ENCODE measurements at regions not wholly inside any gene's neighbourhood (a gene's known extent, or its start where the extent isn't known, plus 50 kb on each side); places are given as distances from the start of the nearest gene placed in this dataset.
A peak's percentile ranks its signal among the peaks of the same experiment; 100 is the strongest.

- H3K9me3 ChIP-seq (ENCODE audit: insufficient read depth, low read depth, low read length): peaks cover 9% of the 10 kb centered on the region
- H3K27ac ChIP-seq (ENCODE audit: low read depth, low read length): no peak overlapping the region
- H3K79me2 ChIP-seq (ENCODE audit: insufficient read depth, low read length): no peaks in the 10 kb centered on the region
- no peaks in the 10 kb centered on the region for H3K36me3 ChIP-seq (ENCODE audit: insufficient read depth, low read length)
- H3K4me2 ChIP-seq (ENCODE audit: low read length): no peak overlapping the region
- no peak for FAIRE-seq
- no peaks in the 10 kb centered on the region for H3K4me1 ChIP-seq (ENCODE audit: insufficient read depth, low read length)
- peaks cover 67% of the 10 kb centered on the region for H3K27me3 Mint-ChIP-seq (ENCODE audit: low read depth, unreplicated experiment)
- H3K4me3 Mint-ChIP-seq (ENCODE audit: unreplicated experiment): no peak overlapping the region
- H3K27me3 ChIP-seq (ENCODE audit: insufficient read depth, low read length): no peaks in the 10 kb centered on the region
- H3K9ac ChIP-seq (ENCODE audit: low read length): no peak overlapping the region
- H3K4me1 Mint-ChIP-seq (ENCODE audit: low read depth, unreplicated experiment): no peaks in the 10 kb centered on the region
- no peak overlapping the region for H2AFZ ChIP-seq (ENCODE audit: low read depth, low read length)
- H3K4me3 ChIP-seq (ENCODE audit: insufficient read depth, low read depth, low read length): no peak overlapping the region
- no peak for DNase-seq (ENCODE audit: low read depth)
- no peak overlapping the region for H3K27ac Mint-ChIP-seq (ENCODE audit: unreplicated experiment)
- no peaks in the 10 kb centered on the region for H4K20me1 ChIP-seq (ENCODE audit: insufficient read depth, low read length)
- TF ChIP-seq EZH2 (IDR thresholded peaks at IDR 0.05; ENCODE audit: insufficient read depth, low read length) (no peak), CTCF (IDR thresholded peaks at IDR 0.05; ENCODE audit: insufficient read depth, low read depth, low read length) (no peak)
- peaks cover 22% of the 10 kb centered on the region for H3K9me3 Mint-ChIP-seq (ENCODE audit: unreplicated experiment)
- H3K36me3 Mint-ChIP-seq (ENCODE audit: low read depth, unreplicated experiment): peaks cover 2% of the 10 kb centered on the region
Observed at GRCh38 chr17:79669861-79670260, 59.0 kb upstream of the RBFOX3 start.

- TF ChIP-seq CTCF (IDR thresholded peaks at IDR 0.05; ENCODE audit: insufficient read depth, low read depth, low read length): no peak
- TF ChIP-seq EZH2 (IDR thresholded peaks at IDR 0.05; ENCODE audit: insufficient read depth, low read length): no peak
- Histone ChIP-seq H3K27ac (ENCODE audit: low read depth, low read length) (no peak overlapping the region), H2AFZ (ENCODE audit: low read depth, low read length) (no peak overlapping the region), H4K20me1 (ENCODE audit: insufficient read depth, low read length) (no peaks in the 10 kb centered on the region), H3K4me3 (ENCODE audit: insufficient read depth, low read depth, low read length) (no peak overlapping the region), H3K9ac (ENCODE audit: low read length) (no peak overlapping the region), H3K9me3 (ENCODE audit: insufficient read depth, low read depth, low read length) (no peaks in the 10 kb centered on the region), H3K4me2 (ENCODE audit: low read length) (no peak overlapping the region), H3K79me2 (ENCODE audit: insufficient read depth, low read length) (no peaks in the 10 kb centered on the region), H3K4me1 (ENCODE audit: insufficient read depth, low read length) (no peaks in the 10 kb centered on the region), H3K27me3 (ENCODE audit: insufficient read depth, low read length) (no peaks in the 10 kb centered on the region), H3K36me3 (ENCODE audit: insufficient read depth, low read length) (no peaks in the 10 kb centered on the region)
- no peak overlapping the region for H3K4me3 Mint-ChIP-seq (ENCODE audit: unreplicated experiment)
- H3K27ac Mint-ChIP-seq (ENCODE audit: unreplicated experiment): no peak overlapping the region
- no peaks in the 10 kb centered on the region for H3K4me1 Mint-ChIP-seq (ENCODE audit: low read depth, unreplicated experiment)
- FAIRE-seq (no peak), DNase-seq (ENCODE audit: low read depth) (no peak)
- peaks cover 74% of the 10 kb centered on the region for H3K27me3 Mint-ChIP-seq (ENCODE audit: low read depth, unreplicated experiment)
- H3K9me3 Mint-ChIP-seq (ENCODE audit: unreplicated experiment): peaks cover 11% of the 10 kb centered on the region
- peaks cover 2% of the 10 kb centered on the region for H3K36me3 Mint-ChIP-seq (ENCODE audit: low read depth, unreplicated experiment)
Observed at GRCh38 chr17:79668344-79669250, 57.7 kb upstream of the RBFOX3 start.

GRCh38 chr17:79667746-79668145 is 56.9 kb upstream of the RBFOX3 start:
- no peak overlapping the region for H3K4me3 Mint-ChIP-seq (ENCODE audit: unreplicated experiment)
- no peak for DNase-seq (ENCODE audit: low read depth)
- no peaks in the 10 kb centered on the region for H3K4me1 Mint-ChIP-seq (ENCODE audit: low read depth, unreplicated experiment)
- peak overlapping the region; percentile 18 for H3K27ac Mint-ChIP-seq (ENCODE audit: unreplicated experiment)
- H3K79me2 ChIP-seq (ENCODE audit: insufficient read depth, low read length): no peaks in the 10 kb centered on the region
- no peak for FAIRE-seq
- H3K36me3 Mint-ChIP-seq (ENCODE audit: low read depth, unreplicated experiment): no peaks in the 10 kb centered on the region
- H3K4me2 ChIP-seq (ENCODE audit: low read length): no peak overlapping the region
- H3K4me1 ChIP-seq (ENCODE audit: insufficient read depth, low read length): no peaks in the 10 kb centered on the region
- peaks cover 73% of the 10 kb centered on the region for H3K27me3 Mint-ChIP-seq (ENCODE audit: low read depth, unreplicated experiment)
- H4K20me1 ChIP-seq (ENCODE audit: insufficient read depth, low read length): no peaks in the 10 kb centered on the region
- no peaks in the 10 kb centered on the region for H3K27me3 ChIP-seq (ENCODE audit: insufficient read depth, low read length)
- no peak overlapping the region for H2AFZ ChIP-seq (ENCODE audit: low read depth, low read length)
- no peak overlapping the region for H3K27ac ChIP-seq (ENCODE audit: low read depth, low read length)
- TF ChIP-seq EZH2 (IDR thresholded peaks at IDR 0.05; ENCODE audit: insufficient read depth, low read length): no peak
- TF ChIP-seq CTCF (IDR thresholded peaks at IDR 0.05; ENCODE audit: insufficient read depth, low read depth, low read length): no peak
- H3K4me3 ChIP-seq (ENCODE audit: insufficient read depth, low read depth, low read length): no peak overlapping the region
- peaks cover 5% of the 10 kb centered on the region for H3K9me3 Mint-ChIP-seq (ENCODE audit: unreplicated experiment)
- H3K9me3 ChIP-seq (ENCODE audit: insufficient read depth, low read depth, low read length): no peaks in the 10 kb centered on the region
- H3K36me3 ChIP-seq (ENCODE audit: insufficient read depth, low read length): no peaks in the 10 kb centered on the region
- H3K9ac ChIP-seq (ENCODE audit: low read length): no peak overlapping the region
